Trophoblast cell (in vitro differentiated cells and primary cell): ENCODE measurements at regions not wholly inside any gene's neighbourhood (a gene's known extent, or its start where the extent isn't known, plus 50 kb on each side); places are given as distances from the start of the nearest gene placed in this dataset.
"Not testable (repeated sequence)": the region's sequence is repeated elsewhere in the genome, so short reads cannot be mapped to it uniquely, and the experiment has no call there.

Experiments
- DNase-seq, 2 donors: peaks; one replicate each; pipeline ENCODE4 v3.0.0-alpha.2; 2016
- H2AFZ ChIP-seq: 2 replicates; pipeline ENCODE4 v1.6.1; 2013; ENCODE audit warnings: low read length, moderate library complexity, mild to moderate bottlenecking; ENCODE audit not compliant: insufficient read depth, poor library complexity
- H2AK5ac ChIP-seq: 2 replicates; pipeline ENCODE4 v1.6.1; 2013; ENCODE audit warnings: mild to moderate bottlenecking, low read length
- H2BK120ac ChIP-seq: 2 replicates; pipeline ENCODE4 v1.6.1; 2013; ENCODE audit warnings: low read length, mild to moderate bottlenecking, moderate library complexity; ENCODE audit not compliant: insufficient read depth, poor library complexity
- H2BK12ac ChIP-seq: 2 replicates; pipeline ENCODE4 v1.6.1; 2013; ENCODE audit warnings: mild to moderate bottlenecking, low read length, moderate library complexity
- H2BK5ac ChIP-seq: 2 replicates; pipeline ENCODE4 v1.6.1; 2013; ENCODE audit warnings: low read length, low read depth, moderate library complexity, mild to moderate bottlenecking; ENCODE audit not compliant: poor library complexity
- H3K14ac ChIP-seq: 2 replicates; pipeline ENCODE4 v1.6.1; 2013; ENCODE audit warnings: mild to moderate bottlenecking, low read length
- H3K18ac ChIP-seq: 2 replicates; pipeline ENCODE4 v1.6.1; 2013; ENCODE audit warnings: mild to moderate bottlenecking, low read length
- H3K23ac ChIP-seq: 2 replicates; pipeline ENCODE4 v1.6.1; 2013; ENCODE audit warnings: low read length
- H3K27ac ChIP-seq: 2 replicates; pipeline ENCODE4 v1.5.1; 2013; ENCODE audit warnings: low read depth, mild to moderate bottlenecking, inconsistent platforms, low read length, moderate library complexity
- H3K27me3 ChIP-seq: 2 replicates; pipeline ENCODE4 v1.6.1; 2013; ENCODE audit warnings: inconsistent platforms, mild to moderate bottlenecking, low read length, moderate library complexity; ENCODE audit not compliant: insufficient read depth
- H3K36me3 ChIP-seq, 2 experiments: 1 replicate in 1 of 2; 2 replicates in 1 of 2; pipeline ENCODE4 v1.6.1; 2013; ENCODE audit warnings: low read length in 2 of 2, mild to moderate bottlenecking in 2 of 2, moderate library complexity in 1 of 2; ENCODE audit not compliant: insufficient read depth in 2 of 2, control insufficient read depth in 1 of 2
- H3K4ac ChIP-seq: 2 replicates; pipeline ENCODE4 v1.6.1; 2013; ENCODE audit warnings: low read depth, mild to moderate bottlenecking, low read length, moderate library complexity
- H3K4me1 ChIP-seq, 2 experiments: 1 replicate in 1 of 2; 2 replicates in 1 of 2; pipeline ENCODE4 v1.6.1; 2013; ENCODE audit warnings: low read length in 2 of 2, mild to moderate bottlenecking in 2 of 2, moderate library complexity in 1 of 2; ENCODE audit not compliant: insufficient read depth in 2 of 2, control insufficient read depth in 1 of 2
- H3K4me2 ChIP-seq: 2 replicates; pipeline ENCODE4 v1.6.1; 2013; ENCODE audit warnings: inconsistent platforms, mild to moderate bottlenecking, low read length, moderate library complexity
- H3K4me3 ChIP-seq: 2 replicates; pipeline ENCODE4 v1.5.1; 2013; ENCODE audit warnings: mild to moderate bottlenecking, low read depth, low read length, inconsistent platforms
- H3K79me1 ChIP-seq: one replicate; pipeline ENCODE4 v1.6.1; 2013; ENCODE audit warnings: low read length
- H3K79me2 ChIP-seq: 2 replicates; pipeline ENCODE4 v1.6.1; 2013; ENCODE audit warnings: low read length, mild to moderate bottlenecking; ENCODE audit not compliant: control insufficient read depth, insufficient read depth, poor library complexity
- H3K9ac ChIP-seq: 2 replicates; pipeline ENCODE4 v1.6.1; 2013; ENCODE audit warnings: mild to moderate bottlenecking, low read length
- H3K9me3 ChIP-seq: 2 replicates; pipeline ENCODE4 v1.6.1; 2013; ENCODE audit warnings: low read depth, mild to moderate bottlenecking, control low read depth, inconsistent platforms, low read length; ENCODE audit not compliant: insufficient read depth
- H4K12ac ChIP-seq: 2 replicates; pipeline ENCODE4 v1.6.1; 2013; ENCODE audit warnings: low read depth, mild to moderate bottlenecking, low read length, moderate library complexity
- H4K8ac ChIP-seq: 2 replicates; pipeline ENCODE4 v1.6.1; 2013; ENCODE audit warnings: low read depth, mild to moderate bottlenecking, low read length, moderate library complexity
- H4K91ac ChIP-seq: one replicate; pipeline ENCODE4 v1.6.1; 2013; ENCODE audit warnings: low read depth, mild to moderate bottlenecking, low read length, moderate library complexity
- WGBS: extraction: QIAGEN DNeasy Blood & Tissue Kit; methylation state at CpG from one replicate; pipeline ENCODE4 v1.1.7; 2013; ENCODE audit warnings: missing lambda C conversion rate; ENCODE audit not compliant: insufficient read length, insufficient coverage; ENCODE audit errors: extremely low coverage; 5-methylcytosine and 5-hydroxymethylcytosine counted together

DNA sequence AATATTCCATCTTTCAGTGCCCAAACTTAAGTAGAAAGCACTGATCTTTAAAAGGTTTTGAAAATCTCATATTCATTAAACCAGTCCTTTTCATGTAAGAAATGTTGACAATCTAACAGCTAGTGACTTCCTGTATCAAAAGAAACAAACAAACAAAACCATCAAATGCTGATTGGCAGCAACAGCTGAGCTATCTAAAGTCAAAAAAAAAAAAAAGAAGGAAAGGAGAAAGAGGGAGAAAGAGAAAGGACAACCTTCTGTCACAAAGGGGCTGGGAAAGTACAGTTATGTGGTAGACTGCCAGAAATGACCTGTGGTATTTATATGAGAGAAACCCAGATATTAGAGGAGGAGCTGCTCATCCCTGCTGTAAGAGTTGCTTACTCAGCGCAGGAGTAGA lies 614.6 kb upstream of the SMIM31 start:
- no peak overlapping the region for H3K4me2 ChIP-seq
- no peak overlapping the region for H2AFZ ChIP-seq
- H3K27ac ChIP-seq: no peak overlapping the region
- H3K9ac ChIP-seq: no peak overlapping the region
- no peak overlapping the region for H3K18ac ChIP-seq
- H3K79me2 ChIP-seq: no peaks in the 10 kb centered on the region
- H2BK120ac ChIP-seq: no peak overlapping the region
- H4K12ac ChIP-seq: no peak overlapping the region
- no peak overlapping the region for H3K4ac ChIP-seq
- H3K79me1 ChIP-seq: no peaks in the 10 kb centered on the region
- no peak overlapping the region for H3K14ac ChIP-seq
- WGBS: no CpG with 5 or more reads among the region's 1 CpG
- no peak overlapping the region for H3K4me3 ChIP-seq
- H2BK12ac ChIP-seq: no peak overlapping the region
- no peaks in the 10 kb centered on the region for H3K27me3 ChIP-seq
- H3K9me3 ChIP-seq: peaks cover 3% of the 10 kb centered on the region
- H3K4me1 ChIP-seq: no peaks in the 10 kb centered on the region
- H3K23ac ChIP-seq: no peak overlapping the region
- no peak overlapping the region for H4K91ac ChIP-seq
- no peak overlapping the region for H4K8ac ChIP-seq
- no peak for DNase-seq
- H3K36me3 ChIP-seq: no peaks in the 10 kb centered on the region
- no peak overlapping the region for H2AK5ac ChIP-seq
- H2BK5ac ChIP-seq: no peak overlapping the region

DNA sequence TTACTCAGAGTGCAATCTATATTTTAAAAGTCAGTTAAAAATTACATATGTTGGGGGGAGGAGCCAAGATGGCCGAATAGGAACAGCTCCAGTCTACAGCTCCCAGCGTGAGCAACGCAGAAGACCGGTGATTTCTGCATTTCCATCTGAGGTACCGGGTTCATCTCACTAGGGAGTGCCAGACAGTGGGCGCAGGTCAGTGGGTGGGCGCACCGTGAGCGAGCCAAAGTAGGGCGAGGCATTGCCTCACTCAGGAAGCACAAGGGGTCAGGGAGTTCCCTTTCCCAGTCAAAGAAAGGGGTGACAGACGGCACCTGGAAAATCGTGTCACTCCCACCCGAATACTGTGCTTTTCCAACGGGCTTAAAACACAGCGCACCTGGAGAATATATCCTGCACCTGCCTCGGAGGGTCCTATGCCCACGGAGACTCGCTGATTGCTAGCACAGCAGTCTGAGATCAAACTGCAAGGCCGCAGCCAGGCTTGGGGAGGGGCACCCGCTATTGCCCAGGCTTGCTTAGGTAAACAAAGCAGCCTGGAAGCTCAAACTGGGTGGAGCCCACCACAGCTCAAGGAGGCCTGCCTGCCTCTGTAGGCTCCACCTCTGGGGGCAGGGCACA lies 612.1 kb upstream of the SMIM31 start:
- not testable (repeated sequence) for H2AK5ac ChIP-seq, H3K36me3 ChIP-seq, H3K4me1 ChIP-seq

DNA sequence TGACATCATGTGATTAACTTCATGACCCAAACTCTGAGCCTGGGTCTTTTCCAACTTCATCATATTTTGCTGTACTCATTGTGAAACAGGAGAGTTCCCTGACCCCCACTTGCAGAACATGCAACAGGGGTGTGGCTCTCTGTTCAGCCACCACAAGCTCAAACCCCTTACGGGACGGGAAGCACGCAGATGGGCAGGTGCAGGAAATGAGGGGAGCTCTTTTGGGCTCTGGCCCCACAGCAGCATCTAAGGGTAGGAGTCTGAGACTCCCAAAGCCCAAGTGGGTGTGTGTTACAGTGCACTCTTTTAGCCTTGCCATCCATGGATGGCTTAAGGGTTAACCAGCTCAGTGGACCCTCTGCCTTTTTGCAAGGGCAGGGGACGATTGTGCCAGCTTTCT lies 599.5 kb upstream of the SMIM31 start:
- Histone ChIP-seq H3K4me3 (no peak overlapping the region), H3K4me1 (no peaks in the 10 kb centered on the region), H3K36me3 (no peaks in the 10 kb centered on the region), H3K79me2 (no peaks in the 10 kb centered on the region), H3K79me1 (no peaks in the 10 kb centered on the region), H3K9me3 (no peaks in the 10 kb centered on the region), H4K91ac (no peak overlapping the region), H2AFZ (no peak overlapping the region), H4K12ac (no peak overlapping the region), H2BK5ac (no peak overlapping the region), H3K23ac (no peak overlapping the region), H3K4me2 (no peak overlapping the region), H3K4ac (no peak overlapping the region), H3K18ac (no peak overlapping the region), H2AK5ac (no peak overlapping the region), H3K14ac (no peak overlapping the region), H2BK12ac (no peak overlapping the region), H3K27me3 (no peaks in the 10 kb centered on the region), H2BK120ac (no peak overlapping the region), H3K27ac (no peak overlapping the region), H3K9ac (no peak overlapping the region), H4K8ac (no peak overlapping the region)
- no CpG with 5 or more reads among the region's 4 CpGs for WGBS
- DNase-seq: no peak

More for the DNA sequence above, 612.1 kb upstream of the SMIM31 start:
- not testable (repeated sequence) for H3K27ac ChIP-seq, H3K27me3 ChIP-seq, H2AFZ ChIP-seq, H3K9ac ChIP-seq, H2BK5ac ChIP-seq, H3K79me2 ChIP-seq, H3K14ac ChIP-seq, H4K12ac ChIP-seq, H3K4ac ChIP-seq, H2BK12ac ChIP-seq, H3K79me1 ChIP-seq, H3K4me3 ChIP-seq, H4K8ac ChIP-seq, H3K4me2 ChIP-seq, DNase-seq, H2BK120ac ChIP-seq, H3K9me3 ChIP-seq, H3K18ac ChIP-seq, H4K91ac ChIP-seq, H3K23ac ChIP-seq
- WGBS: no CpG with 5 or more reads among the region's 20 CpGs

DNA sequence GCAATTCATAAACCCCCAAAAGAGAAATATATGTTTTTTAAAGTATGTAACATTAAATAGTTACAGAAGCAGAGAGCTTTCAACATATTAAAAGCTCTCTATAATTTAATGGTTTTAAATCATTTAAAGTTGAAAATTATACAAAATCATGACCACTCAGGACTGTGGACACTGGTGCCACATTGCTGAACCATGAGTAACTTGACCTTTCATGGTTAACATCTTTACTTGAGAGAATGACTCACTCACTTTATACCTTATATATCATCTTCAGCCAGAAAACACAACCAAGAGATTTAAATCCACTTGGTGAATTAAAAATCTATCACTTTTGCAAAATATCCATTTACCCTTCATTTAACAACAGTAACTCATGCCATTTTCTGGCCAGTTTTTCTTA lies 584.3 kb upstream of the SMIM31 start:
- H3K79me1 ChIP-seq: no peaks in the 10 kb centered on the region
- DNase-seq: no peak
- H4K12ac ChIP-seq: no peak overlapping the region
- H2BK5ac ChIP-seq: no peak overlapping the region
- H2BK12ac ChIP-seq: no peak overlapping the region
- no peak overlapping the region for H4K8ac ChIP-seq
- H3K4me1 ChIP-seq: no peaks in the 10 kb centered on the region
- no peak overlapping the region for H3K4me2 ChIP-seq
- H2AFZ ChIP-seq: no peak overlapping the region
- H3K23ac ChIP-seq: no peak overlapping the region
- H3K27ac ChIP-seq: no peak overlapping the region
- no peaks in the 10 kb centered on the region for H3K79me2 ChIP-seq
- no peak overlapping the region for H3K9ac ChIP-seq
- no peaks in the 10 kb centered on the region for H3K9me3 ChIP-seq
- no peak overlapping the region for H2BK120ac ChIP-seq
- H4K91ac ChIP-seq: no peak overlapping the region
- H2AK5ac ChIP-seq: no peak overlapping the region
- no peaks in the 10 kb centered on the region for H3K27me3 ChIP-seq
- no peak overlapping the region for H3K4ac ChIP-seq
- H3K36me3 ChIP-seq: no peaks in the 10 kb centered on the region
- H3K4me3 ChIP-seq: no peak overlapping the region
- H3K14ac ChIP-seq: no peak overlapping the region
- no peak overlapping the region for H3K18ac ChIP-seq
